NCI-H128 (cell line): ENCODE measurements at regions not wholly inside any gene's neighbourhood (a gene's known extent, or its start where the extent isn't known, plus 50 kb on each side); places are given as distances from the start of the nearest gene placed in this dataset.

ENCODE experiments used
- DNase-seq: peaks from one replicate; lab custom pipeline; 2025; ENCODE audit not compliant: unreplicated experiment; lab: John Stamatoyannopoulos, UW

DNA sequence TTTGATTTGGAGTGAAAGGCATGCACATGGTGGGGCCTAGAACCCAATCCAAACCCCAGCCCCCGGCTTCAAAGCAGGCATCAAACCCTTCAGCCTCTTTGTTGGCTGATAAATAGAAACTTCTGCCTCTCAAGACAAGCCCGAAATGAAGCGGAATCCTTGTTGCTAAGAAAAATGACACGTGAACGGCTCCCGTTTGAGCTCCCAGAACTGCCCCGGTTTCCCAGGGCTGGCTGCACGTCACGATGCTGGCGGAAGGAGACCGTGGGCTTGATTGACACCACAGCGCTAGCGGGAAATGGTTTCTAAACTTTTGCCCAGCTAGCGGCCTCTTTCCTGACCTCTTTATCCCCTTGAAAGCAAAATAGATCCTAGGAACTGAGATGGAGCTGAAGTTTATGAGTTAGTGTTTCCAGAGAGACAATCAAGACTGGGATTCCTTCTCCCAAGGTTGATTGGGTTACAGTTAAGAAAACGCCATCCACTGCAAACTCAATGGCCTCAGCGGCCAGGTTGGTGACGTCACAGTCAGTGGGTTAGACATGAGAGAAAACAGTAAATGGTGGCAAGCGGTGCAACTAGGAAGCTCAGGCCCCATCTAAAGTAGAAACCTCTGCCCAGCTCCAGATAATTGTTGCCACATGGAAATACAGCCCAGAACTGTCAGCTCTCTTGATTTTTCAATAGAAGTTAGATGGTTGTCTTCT, 117.0 kb downstream of the ANKRD60 start:
- DNase-seq: no peak

DNA sequence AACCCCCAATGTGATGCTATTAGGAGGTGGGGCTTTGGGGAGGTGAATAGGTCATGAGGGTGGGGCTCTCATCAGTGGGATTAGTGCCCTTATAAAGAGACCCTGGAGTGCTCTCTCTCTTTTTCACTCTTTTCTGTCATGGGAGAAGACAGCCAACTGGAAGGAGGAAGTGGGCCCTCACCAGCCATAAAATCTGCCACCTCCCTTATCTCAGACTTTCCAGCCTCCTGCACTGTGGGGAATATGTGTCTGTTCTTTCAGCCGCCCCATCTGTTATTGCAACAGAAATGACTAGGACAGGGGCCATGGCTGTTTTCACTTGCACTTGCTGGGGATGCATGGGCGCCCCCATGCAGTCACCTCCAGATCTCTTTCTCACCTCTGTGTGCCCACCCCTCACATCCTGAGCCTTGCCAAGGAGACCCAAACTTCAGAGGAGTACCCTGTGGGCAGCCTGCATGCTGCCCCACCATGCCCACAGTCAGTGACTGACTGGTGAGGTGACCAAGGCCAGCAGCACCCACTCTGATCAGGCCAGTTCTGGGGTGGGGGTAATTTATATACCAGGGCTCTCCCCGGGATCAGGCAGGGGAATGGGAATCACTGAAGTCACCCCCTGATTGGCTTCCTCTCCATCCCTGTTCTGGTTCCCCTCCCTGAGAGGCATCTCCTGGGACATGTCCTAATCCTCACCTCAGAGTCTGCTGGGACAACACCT, 118.4 kb downstream of the ANKRD60 start:
- DNase-seq: no peak

DNA sequence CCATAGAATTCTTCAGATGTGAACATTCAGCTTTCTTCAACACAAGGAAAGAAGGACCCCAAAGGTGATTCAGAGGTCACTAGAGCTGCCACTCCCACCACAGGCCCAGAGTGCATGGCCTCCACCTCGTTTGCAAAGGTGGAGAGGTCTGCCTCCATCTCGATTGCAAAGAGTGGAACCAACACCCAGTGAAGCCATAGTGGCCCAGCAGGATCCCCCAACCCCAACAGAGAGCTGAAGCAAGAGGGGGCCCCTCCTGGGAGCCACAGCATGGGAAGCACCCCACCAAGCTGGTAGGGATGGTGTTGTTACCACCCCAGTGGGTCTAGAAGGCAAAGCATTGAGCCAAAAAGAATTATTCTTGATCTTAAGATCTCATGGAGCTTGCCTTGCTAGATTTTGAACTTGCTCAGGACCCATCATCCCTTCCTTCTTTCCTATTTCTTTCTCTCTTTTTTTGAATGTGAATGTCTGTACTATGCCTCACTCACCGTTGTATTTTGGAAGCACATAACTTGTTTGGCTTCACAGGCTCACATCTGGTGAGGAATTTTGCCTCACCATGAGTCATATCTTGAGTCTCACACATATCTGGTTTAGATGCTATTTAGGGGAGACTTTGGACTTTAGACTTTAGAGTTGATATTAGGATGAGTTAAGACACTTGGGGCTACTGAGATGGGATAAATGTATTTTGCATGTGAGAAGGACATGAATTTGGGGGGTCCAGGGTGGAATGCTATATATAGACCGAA, 119.2 kb downstream of the ANKRD60 start:
- no peak for DNase-seq

DNA sequence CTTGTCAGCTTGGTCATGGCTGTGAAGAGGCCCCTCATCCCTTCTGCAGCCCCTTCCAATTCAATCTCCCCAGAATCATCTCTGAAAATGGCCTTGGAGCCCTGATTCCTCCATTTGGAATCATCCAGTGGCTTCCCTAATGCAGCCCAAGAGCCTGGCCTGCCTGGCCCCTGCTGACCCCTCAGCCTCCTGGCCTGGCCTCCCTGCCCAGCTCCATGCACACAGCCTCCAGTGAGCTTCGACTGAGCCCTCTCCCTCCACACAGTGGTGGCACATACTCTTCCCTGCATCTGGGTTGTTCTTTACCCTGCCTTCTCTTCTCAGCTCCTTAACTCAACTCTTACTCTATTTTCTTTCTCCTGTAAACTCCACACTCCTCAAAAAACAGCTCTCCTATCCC, 120.9 kb downstream of the ANKRD60 start:
- no peak for DNase-seq

DNA sequence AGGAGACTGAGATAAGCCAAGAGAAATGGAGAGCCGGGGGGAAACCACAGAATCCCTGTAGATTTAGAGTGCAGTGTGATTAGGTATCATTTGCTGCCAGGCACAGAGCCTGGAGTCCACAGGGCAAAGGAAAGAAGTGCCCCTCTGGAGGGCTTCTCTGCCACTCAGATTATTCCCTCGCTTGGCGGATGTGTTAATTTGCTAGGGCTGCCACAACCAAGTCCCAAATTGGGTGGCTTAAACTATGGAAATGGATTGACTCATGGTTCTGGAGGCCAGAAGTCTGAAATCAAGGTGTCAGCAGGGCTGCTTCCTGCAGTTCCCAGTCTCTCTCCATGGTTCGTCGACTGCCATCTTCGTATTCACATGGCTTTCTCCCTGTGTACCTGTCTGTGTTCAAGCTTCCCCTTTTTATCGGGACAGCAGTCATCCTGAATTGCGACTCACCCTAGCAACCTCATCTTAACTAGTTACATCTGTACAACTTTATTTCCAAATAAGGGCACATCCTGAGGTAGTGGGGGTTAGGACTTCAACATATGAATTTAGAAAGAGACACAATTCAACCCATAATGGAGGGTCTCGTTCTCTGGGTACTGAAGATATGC, 122.2 kb downstream of the ANKRD60 start:
- no peak for DNase-seq

DNA sequence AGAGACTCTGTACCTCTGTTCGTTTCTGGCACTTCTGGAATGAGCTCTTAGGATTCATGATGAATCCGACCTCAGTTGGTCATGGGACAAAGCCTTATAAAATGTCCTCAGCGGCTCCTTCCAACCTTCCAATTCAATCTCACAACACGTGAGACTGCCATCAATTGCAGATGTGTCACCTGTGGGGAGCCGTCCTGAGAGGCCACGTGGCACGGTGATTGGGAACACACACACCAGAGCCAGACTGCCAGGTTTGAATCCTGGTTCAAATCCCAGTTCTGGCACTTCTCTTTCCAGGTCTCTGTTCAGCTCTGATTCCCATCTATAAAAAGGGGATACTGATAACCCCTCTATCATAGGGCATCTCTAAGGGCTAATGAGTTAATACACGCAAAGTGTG, 124.5 kb downstream of the ANKRD60 start:
- no peak for DNase-seq

DNA sequence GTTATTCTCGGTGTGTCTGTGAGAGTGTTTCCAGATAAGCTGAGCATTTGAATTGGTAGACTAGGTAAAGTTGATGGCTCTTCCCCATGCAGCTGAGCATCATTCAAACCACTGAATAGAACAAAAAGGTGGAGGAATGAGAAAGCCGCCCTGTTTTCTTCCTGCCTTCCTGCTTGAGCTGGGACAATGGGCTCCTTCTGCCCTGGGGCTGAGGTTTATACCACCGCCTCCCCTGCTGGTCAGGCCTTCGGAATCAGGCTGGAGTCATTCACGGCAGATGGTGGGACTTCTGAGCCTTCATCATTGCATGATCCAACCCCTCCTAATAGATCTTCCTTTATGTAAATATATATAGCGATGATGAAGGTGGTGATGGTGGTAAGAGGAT, 124.9 kb downstream of the ANKRD60 start:
- no peak for DNase-seq

DNA sequence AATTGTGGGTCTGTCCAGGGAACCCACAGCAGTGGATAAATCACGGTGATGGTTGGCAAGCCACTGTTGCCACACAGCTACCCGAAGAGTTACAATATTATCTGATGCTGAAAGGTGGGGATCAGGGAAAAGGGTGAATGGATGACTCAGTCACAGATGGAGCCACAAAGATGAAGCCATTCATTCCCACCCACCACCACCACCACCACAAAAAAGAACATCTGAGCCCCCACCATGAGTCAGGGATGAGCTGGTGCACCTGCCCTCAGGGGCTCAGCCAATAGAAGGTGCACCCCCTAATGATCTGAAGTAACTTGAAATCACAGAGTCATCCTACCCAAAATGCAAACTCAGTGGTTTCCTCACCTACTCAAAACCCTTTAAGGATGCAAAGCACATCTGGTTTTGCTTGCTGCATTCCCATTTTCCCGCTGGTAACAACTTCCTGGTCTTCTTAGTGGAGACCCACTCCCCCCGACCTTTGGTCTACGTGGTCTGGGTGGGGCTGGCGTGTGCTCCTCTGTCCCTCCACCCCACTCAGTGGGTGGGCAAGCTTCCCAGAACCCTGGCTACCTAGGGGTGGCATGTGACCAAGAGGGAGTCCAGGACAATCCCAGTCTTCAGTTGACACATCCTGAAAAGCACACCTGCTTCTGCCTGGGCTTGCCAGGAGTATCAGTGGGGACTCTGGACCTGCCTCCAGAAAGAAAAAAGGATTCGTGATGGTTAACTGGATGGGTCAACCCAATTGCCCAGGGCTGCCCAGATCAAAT, 125.5 kb downstream of the ANKRD60 start:
- no peak for DNase-seq

DNA sequence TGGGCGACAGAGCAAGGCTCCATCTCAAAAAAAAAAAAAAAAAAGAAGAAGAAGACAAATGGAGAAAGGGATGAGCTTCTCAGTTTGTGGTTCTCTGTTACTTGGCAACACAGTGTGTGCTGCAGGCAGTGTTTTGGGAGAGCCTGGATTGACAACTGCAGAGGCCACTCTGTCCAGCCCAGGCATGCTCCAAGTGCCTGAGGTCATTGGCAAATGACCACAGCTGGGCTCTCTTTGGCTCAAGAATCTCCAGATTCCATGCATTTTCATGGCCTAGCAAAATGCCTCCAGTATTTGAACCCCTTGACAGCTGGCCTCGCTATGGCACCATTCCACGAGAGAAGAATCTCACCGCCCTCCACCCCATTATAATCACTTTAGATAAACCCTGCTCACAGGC, 126.2 kb downstream of the ANKRD60 start:
- DNase-seq: no peak

DNA sequence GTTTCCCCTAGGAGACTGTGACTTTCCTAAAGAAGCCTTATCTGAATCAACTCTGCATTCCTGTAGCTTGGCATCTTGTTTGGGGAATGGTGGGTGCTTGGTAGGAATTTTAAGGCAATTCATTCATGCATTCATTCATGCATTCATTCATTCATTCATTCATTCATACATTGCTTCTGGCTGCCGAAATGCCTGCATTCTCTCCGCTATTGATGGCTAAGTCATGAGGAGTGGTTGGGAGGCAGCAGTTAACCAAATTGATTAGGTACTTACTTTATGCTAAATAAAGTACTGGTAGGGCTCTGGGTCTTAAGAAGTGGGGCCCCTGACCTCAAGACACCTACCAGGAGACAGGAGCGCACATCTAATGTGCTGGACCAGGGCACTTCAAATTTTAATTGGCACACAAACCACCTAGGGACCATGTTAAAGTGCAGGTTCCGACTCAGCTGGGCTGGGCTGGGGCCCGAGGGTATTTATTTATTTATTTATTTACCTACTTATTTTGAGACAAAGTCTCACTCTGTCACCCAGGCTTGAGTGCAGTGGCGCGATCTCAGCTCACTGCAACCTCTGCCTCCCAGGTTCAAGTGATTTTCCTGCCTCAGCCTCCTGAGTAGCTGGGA, 127.6 kb downstream of the ANKRD60 start:
- DNase-seq: no peak

DNA sequence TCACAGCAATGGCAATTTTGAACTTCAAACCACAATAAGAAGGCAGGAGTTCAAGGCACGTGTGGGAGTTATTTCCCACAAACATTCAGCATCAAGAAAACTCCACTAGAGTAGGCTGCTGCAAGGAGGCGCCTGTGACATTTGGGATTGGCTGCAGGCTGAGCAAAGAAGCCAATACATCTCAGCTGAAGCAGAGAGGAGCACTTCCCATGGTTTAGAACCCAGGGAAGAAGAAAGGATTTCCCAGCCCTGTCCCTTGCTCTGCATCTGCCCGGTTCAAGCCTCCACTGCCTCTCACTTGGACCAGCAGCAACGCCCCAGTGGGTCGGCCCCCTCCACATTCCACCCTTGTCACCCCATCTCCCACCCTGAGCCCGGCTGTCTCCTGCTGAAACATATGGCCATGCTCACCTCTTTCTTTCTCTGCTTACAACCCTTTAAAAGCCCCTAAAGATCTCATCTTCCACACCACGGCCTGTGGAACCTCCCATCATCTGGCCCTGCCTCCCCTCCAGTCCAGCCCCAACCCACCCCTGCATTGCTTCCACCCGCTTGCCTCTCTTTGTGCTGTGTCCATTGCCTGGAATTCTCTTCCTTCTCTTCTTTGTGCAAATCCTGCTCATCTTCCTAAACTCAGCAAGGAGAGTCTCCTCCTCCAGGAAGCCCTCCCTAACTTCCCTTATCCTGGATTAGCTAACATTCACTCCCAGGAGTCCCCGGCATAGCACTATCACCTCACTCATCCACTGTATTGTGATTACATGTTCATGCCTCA, 128.3 kb downstream of the ANKRD60 start:
- DNase-seq: no peak

DNA sequence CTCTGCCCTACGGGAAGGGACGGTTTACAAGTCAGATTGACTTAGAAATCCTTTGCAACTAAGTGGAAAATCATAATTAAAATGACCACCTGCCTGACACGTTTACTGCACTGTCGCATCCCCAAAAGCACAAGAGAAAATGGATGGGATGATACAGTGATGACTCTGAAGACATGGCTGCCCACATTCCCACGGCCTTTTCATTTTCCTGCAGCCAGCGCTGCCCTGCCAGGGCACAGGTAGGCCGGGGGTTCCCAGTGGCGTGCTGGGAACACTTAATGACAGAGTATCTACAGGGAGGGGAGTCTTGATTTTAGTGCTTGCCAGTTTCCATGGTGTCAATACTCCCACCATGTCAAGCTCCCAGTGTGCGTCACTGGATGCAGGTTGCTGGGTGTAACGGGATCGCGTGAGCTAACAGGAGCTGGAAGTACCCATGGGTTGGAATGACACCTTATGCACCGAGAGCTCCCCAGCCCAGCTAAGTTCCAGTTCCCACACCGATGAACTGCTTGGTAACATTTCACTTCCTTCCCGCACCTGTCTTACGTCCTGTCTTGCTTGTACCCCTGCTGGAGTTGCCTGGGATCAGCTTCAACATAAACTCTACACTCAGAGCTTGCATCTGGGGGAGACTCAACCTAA, 129.0 kb downstream of the ANKRD60 start:
- DNase-seq: no peak

DNA sequence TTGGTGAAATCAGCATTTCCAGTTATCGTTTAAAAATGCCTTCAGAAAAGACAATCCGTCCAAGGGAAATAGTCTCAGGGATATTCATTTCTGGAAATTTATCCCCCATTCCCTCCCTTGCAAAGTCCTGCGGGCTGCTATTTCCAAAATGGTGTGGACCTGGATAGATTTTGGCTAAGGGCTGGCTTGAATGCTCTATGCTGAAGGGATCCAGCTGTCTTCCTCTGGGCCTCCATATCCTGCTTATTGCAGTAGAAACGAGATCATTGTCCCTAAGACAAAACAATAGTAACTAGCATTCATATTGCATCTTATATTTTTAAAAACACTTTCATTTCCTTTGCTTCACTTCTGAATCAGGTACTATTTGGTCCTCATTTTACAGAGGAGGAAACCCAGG, 129.9 kb downstream of the ANKRD60 start:
- DNase-seq: no peak

DNA sequence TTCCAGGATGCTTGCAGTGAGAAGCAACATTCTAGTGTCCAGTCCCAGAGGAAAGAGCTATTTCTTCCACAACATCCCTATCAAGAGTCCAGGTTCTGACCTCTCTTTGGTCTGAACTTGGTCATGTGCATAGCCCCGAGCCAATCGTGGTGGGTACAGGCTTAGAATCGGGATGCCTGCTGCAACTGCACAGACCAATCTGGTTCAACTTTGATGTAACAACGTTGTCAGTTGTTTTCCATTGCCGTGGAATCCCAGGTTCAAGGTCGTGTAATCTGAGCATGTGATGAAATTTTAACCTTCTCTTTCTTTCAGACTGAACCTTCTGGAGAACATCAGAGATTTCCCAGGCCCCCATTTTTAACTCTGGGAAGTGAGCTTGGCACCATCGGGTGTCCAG, 130.5 kb downstream of the ANKRD60 start:
- DNase-seq: no peak

DNA sequence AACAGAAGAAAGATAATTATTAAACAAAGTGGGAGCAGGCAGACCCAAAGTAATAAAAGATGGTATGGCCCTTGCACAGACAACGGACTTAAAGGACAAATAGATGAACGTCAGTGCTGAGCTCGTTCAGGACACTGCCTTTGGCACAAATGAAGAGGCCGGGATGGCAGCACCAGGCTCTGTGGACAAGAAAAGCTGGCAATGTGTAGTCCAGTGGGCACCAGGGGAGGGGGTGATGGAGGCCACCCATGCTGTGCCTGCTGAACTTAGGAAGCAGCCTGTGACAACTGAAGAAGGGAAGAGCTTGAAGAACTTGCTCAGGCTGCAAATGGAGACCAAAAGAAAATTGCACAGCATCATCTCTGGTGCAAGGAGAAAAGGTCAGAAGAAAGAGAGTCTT, 131.0 kb downstream of the ANKRD60 start:
- DNase-seq: no peak

DNA sequence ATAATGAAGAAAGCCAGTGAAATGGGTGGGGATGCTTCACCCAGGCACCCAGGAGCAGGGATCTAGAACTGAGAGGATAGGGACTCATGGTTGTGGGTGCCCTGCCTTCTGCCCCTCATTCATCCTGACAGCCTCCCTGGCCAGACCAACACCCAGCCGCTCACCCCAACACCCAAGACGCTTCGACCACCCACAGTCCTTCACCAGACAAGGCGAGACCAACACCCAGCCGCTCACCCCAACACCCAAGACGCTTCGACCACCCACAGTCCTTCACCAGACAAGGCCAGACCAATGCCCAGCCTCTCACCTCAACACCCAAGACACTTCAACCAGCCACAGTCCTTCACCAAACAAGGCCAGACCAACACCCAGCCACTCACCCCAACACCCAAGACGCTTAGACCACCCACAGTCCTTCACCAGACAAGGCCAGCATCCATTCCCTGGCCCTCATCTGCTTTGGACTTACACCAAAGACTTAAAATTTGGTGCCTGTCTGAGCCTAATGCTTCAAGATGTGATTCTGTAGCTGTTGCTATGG, 131.5 kb downstream of the ANKRD60 start:
- no peak for DNase-seq

DNA sequence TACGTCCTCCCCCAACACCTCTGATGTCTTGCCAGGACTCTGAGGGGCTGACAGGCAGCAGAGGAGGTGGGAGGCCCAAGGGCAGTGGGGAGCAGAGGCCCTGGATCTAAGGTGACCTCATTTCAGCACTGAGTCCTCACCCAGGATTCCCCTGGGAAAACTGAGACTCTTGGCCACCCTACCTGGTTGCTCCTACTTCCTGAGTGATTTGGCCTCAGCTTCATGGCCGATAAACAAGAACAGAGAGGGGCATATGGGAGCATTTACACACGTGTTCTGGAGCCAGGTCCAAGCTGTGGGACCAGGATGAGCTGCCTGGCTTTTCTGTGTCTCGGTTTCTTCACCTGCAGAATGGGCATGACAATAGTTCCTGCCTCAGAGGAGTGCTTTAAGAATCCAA, 133.8 kb downstream of the ANKRD60 start:
- DNase-seq: no peak

DNA sequence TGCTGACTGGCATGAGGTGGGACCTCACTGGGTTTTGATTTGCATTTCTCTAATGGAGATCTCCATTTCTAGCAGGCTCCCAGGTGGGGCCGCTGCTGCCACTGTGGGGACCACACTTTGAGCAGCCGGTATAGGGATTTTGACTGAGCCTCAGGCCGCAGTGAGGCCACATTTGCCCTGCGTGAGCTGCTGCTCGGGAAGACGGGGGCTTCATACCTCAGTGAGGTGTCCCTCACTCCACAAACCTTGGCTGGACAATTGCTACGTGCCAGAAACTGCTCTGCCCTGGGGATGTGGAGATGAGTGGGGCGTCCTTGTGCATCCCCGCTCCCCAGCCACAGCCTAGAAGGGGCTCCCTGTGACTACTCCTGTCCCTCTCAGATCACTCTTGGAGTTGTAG, 134.3 kb downstream of the ANKRD60 start:
- DNase-seq: no peak

DNA sequence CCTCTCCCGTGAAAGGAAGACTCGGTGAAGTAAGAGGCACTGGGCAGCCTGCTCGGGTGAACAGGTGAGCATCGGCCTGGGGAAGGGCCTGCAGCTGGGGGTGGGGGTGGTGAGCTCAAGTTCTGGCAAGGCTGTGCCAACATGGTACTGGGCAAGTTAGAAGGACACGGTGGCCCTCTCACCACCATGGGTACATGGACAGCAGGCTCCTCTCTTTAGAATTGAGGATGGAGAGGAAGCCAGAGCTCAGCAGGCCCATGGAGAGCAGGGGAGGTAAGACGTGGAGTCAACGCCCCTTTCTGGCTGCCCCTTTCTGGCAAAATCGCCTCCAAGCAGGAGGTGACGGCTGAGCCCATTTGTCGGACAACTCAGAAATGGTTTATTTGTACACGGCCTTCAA, 135.6 kb downstream of the ANKRD60 start:
- DNase-seq: no peak
